SH-SY5Y (cell line): ENCODE measurements at regions not wholly inside any gene's neighbourhood (a gene's known extent, or its start where the extent isn't known, plus 50 kb on each side); places are given as distances from the start of the nearest gene placed in this dataset.

Source experiments
- GATA2 ChIP-seq: IDR thresholded peaks from 2 replicates; pipeline ENCODE4 v1.6.1; 2011; ENCODE audit warnings: mild to moderate bottlenecking, low read depth, low read length
- GATA3 ChIP-seq: IDR thresholded peaks from 2 replicates; pipeline ENCODE4 v1.6.1; 2011; ENCODE audit warnings: low read depth, mild to moderate bottlenecking, low read length, moderate library complexity

GRCh38 chr1:79362470-79362869 lies 355.9 kb upstream of the ADGRL4 start:
- TF ChIP-seq GATA2 (no peak), GATA3 (no peak)
